ENCODE measurements at regions not wholly inside any gene's neighbourhood (a gene's known extent, or its start where the extent isn't known, plus 50 kb on each side); places are given as distances from the start of the nearest gene placed in this dataset.

- H3K4me3 ChIP-seq (ENCODE audit: low read depth, low read length) = no peak overlapping the region
- DNase-seq (ENCODE audit: low read depth) = no peak
- TF ChIP-seq, protein P1, sequence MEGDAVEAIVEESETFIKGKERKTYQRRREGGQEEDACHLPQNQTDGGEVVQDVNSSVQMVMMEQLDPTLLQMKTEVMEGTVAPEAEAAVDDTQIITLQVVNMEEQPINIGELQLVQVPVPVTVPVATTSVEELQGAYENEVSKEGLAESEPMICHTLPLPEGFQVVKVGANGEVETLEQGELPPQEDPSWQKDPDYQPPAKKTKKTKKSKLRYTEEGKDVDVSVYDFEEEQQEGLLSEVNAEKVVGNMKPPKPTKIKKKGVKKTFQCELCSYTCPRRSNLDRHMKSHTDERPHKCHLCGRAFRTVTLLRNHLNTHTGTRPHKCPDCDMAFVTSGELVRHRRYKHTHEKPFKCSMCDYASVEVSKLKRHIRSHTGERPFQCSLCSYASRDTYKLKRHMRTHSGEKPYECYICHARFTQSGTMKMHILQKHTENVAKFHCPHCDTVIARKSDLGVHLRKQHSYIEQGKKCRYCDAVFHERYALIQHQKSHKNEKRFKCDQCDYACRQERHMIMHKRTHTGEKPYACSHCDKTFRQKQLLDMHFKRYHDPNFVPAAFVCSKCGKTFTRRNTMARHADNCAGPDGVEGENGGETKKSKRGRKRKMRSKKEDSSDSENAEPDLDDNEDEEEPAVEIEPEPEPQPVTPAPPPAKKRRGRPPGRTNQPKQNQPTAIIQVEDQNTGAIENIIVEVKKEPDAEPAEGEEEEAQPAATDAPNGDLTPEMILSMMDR (IDR thresholded peaks at IDR 0.05; ENCODE audit: insufficient read depth, low read depth, low read length, missing control alignments) = no peak
These were observed 415.0 kb downstream of the TMX3 start for GRCh38 chr18:68299906-68300305.

GRCh38 chr18:68298330-68298729, 416.6 kb downstream of the TMX3 start:
- no peak for DNase-seq (ENCODE audit: low read depth)
- H3K4me3 ChIP-seq (ENCODE audit: low read depth, low read length) = no peak overlapping the region
- TF ChIP-seq, protein P1 (IDR thresholded peaks at IDR 0.05; ENCODE audit: insufficient read depth, low read depth, low read length, missing control alignments) = no peak

- no peak for DNase-seq (ENCODE audit: low read depth)
- H3K4me3 ChIP-seq (ENCODE audit: low read depth, low read length) = no peak overlapping the region
- TF ChIP-seq, protein P1 (IDR thresholded peaks at IDR 0.05; ENCODE audit: insufficient read depth, low read depth, low read length, missing control alignments) = no peak
These were observed 426.5 kb downstream of the TMX3 start for GRCh38 chr18:68288408-68288807.

DNA sequence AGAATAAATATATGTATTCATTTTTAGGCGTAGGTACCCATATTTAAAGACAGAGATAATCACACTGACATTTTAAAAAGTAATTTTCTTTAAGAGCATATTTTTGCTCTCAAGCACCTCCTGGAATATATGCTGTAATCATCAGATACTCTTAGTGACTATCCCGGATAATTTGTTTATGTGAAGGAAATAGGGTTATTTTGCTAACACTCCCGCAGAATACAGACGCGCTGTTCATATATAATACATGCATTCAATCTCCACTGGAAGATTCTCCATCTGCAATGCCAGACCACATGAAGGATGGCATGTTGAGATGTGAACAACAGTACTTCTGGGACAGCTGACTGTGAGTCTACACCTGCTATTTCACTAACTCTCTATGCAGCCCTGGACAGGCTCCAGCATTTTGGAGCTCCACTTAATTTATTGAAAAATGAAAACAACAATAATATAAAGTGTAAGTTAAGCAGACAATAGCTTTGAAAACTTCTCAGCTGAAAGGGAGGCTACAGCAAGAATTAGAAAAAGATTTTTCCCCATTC, 430.6 kb downstream of the TMX3 start:
- H3K4me3 ChIP-seq (ENCODE audit: low read depth, low read length) = no peak overlapping the region
- TF ChIP-seq, protein P1 (IDR thresholded peaks at IDR 0.05; ENCODE audit: insufficient read depth, low read depth, low read length, missing control alignments) = no peak
- no peak for DNase-seq (ENCODE audit: low read depth)

DNA sequence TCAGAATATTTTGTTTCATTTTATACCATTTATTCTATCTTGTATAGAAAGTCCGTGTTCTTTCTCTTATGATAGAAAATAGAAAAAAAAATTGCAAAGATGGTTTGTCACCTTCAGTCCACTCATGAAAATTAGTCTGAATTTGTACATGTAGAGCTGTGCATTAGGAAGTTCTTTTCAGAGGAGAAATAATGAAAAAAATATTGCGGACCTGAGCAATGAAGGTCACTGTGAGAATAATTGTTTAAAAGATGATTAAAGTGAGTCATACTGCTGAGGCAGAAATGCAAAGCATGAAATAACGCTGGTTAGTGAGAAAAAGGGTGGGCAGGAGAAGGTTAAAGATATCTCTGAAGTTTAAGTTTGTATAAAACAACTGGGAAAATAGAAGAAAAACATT, 431.1 kb downstream of the TMX3 start:
- H3K4me3 ChIP-seq (ENCODE audit: low read depth, low read length) = no peak overlapping the region
- TF ChIP-seq, protein P1 (IDR thresholded peaks at IDR 0.05; ENCODE audit: insufficient read depth, low read depth, low read length, missing control alignments) = no peak
- DNase-seq (ENCODE audit: low read depth) = no peak

GRCh38 chr18:68282232-68282631, 432.7 kb downstream of the TMX3 start:
- TF ChIP-seq, protein P1 (IDR thresholded peaks at IDR 0.05; ENCODE audit: insufficient read depth, low read depth, low read length, missing control alignments) = no peak
- H3K4me3 ChIP-seq (ENCODE audit: low read depth, low read length) = no peak overlapping the region
- no peak for DNase-seq (ENCODE audit: low read depth)

- TF ChIP-seq, protein P1 (IDR thresholded peaks at IDR 0.05; ENCODE audit: insufficient read depth, low read depth, low read length, missing control alignments) = no peak
- H3K4me3 ChIP-seq (ENCODE audit: low read depth, low read length) = no peak overlapping the region
- no peak for DNase-seq (ENCODE audit: low read depth)
These were observed 439.3 kb downstream of the TMX3 start for GRCh38 chr18:68275616-68276015.
